Fibroblast of the aortic adventitia (primary cell): ENCODE measurements at regions not wholly inside any gene's neighbourhood (a gene's known extent, or its start where the extent isn't known, plus 50 kb on each side); places are given as distances from the start of the nearest gene placed in this dataset.

Experiments used
- DNase-seq: peaks from one replicate; pipeline ENCODE4 v3.0.0-alpha.2; 2010; ENCODE audit warnings: low read depth
- H3K4me3 ChIP-seq: 2 replicates; pipeline ENCODE4 v1.5.1; 2011; ENCODE audit warnings: low read depth, mild to moderate bottlenecking, control low read depth, low read length, moderate library complexity
- CTCF ChIP-seq: IDR thresholded peaks from 2 replicates; pipeline ENCODE4 v1.5.1; 2011; ENCODE audit warnings: mild to moderate bottlenecking, low read length, control low read depth, inconsistent platforms; ENCODE audit not compliant: insufficient read depth

DNA sequence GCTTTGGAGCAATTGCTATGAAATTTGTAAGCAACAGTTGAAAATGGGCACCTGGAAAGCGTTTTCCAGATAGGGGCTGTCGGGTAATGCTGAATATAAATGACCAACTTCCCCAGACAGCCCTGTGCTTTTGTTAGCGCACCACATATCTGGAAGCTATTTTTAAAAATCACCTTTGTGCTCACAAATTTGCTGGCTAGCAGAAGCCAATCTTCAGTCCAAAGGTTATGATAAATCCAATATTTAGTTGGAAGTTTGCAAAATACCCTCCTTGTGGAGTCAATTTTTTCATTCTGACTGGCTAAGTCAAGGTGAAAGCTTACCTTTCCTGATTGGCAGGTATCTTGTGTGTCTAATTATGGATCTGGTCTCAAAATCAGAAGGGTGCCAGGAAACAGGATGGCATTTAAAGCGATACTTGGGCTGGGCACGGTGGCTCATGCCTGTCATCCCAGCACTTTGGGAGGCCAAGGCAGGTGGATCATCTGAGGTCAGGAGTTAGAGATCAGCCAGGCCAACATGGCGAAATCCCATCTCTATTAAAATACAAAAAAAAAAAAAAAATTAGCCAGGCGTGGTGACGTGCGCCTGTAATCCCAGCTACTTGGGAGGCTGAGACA is 124.1 kb upstream of the AJAP1 start:
- no peak for DNase-seq
- H3K4me3 ChIP-seq = no peak overlapping the region
- no peak for TF ChIP-seq CTCF

DNA sequence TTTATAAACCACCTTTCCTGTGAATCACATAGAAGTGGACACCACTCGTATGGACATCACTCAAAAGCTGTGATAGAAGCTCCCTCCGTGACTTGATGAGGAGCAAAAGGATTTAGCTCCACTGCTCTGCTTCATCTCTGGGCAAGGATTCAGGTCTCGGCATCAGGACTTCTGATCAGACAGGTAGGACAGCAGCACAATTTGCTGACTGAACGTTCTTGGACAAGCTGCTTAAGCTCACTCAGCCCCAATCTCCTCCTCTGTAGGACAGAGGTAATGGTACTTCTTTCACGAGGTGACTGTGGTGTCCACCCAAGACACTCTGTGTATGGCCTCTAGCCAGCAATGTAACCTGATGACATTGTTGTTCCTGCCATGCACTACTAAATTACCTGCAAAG is 122.6 kb upstream of the AJAP1 start:
- TF ChIP-seq CTCF = no peak
- no peak overlapping the region for H3K4me3 ChIP-seq
- no peak for DNase-seq

GRCh38 chr1:4532656-4533055 is 121.8 kb upstream of the AJAP1 start:
- H3K4me3 ChIP-seq = no peak overlapping the region
- no peak for DNase-seq
- no peak for TF ChIP-seq CTCF

DNA sequence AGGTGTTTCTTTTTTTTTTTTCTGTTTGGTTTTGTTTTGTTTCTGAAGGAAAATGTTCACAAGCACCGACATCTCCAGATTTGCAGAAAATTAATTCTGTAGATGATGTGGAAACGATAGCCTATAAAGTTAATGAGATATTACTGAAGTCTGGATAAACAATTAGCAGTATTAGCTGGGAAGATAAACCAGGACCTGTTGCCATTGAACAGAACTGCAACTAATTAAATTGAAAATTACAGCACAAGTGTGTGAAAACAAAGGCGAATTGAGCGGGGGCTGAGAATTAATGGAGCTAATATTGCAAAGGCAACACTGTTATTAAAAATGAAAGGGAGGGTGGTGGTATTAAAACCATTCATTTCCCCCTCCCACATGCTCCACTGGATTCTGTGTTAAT is 107.5 kb upstream of the AJAP1 start:
- no peak overlapping the region for H3K4me3 ChIP-seq
- DNase-seq = no peak
- TF ChIP-seq CTCF = no peak

DNA sequence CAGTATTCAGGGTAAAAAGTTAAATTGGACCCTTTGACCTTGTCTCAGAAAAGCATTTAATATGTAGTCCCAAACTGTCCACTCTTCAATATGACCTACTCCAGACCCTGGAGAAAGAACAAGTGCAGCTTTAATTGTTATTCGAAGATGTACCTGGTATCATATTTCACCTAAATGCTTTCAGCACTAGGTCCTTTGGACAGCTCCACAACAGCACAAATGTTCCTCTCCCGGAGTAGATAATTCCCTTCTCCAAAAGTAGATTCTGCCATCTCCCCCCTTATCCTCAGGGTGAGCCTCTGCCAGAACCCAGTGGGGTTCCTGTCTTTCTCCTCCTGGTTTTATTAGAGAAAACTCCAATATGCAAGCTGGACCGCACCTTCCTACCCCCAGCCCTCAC is 104.5 kb upstream of the AJAP1 start:
- no peak overlapping the region for H3K4me3 ChIP-seq
- no peak for TF ChIP-seq CTCF
- DNase-seq = no peak

- no peak overlapping the region for H3K4me3 ChIP-seq
- no peak for DNase-seq
- TF ChIP-seq CTCF = no peak
Measured at GRCh38 chr1:4550941-4551340, 103.5 kb upstream of the AJAP1 start.

DNA sequence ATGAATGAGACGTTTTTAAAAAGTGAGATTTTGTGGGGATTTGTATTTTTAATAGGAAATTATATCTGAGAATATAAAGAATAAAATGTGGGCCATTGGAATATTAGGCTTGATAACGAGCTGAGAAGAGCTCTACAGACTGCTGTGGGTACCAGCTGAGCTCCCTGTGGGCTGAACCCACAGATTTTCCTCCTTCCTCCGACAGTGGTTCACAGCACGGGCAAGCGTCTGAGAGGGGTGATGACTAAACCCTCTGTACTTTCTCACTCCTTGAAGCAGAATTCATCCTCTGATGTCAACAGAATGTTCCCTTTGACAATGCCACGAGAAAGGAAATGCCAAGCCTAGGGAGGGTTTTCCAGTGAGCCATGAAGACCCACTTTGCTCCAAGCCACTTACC is 102.7 kb upstream of the AJAP1 start:
- no peak for TF ChIP-seq CTCF
- no peak overlapping the region for H3K4me3 ChIP-seq
- no peak for DNase-seq
